ENCODE measurements at regions not wholly inside any gene's neighbourhood (a gene's known extent, or its start where the extent isn't known, plus 50 kb on each side); places are given as distances from the start of the nearest gene placed in this dataset.

- no peak for TF ChIP-seq CTCF (IDR thresholded peaks at IDR 0.05; ENCODE audit: low read depth, low read length)
- DNase-seq (ENCODE audit: low read depth in 1 of 2, low spot score in 1 of 2) = no peak
- no peak overlapping the region for H3K27ac ChIP-seq
- H3K4me1 ChIP-seq (ENCODE audit: low read depth) = no peaks in the 10 kb centered on the region
- no peak overlapping the region for H3K4me3 ChIP-seq
- H3K9me3 ChIP-seq (ENCODE audit: low read depth) = no peaks in the 10 kb centered on the region
- peaks cover 64% of the 10 kb centered on the region for H3K27me3 ChIP-seq
- H3K36me3 ChIP-seq = no peaks in the 10 kb centered on the region
These were observed 58.8 kb upstream of the FBRSL1 start for GRCh38 chr12:132430838-132431774.

GRCh38 chr12:132429946-132430643 is 59.9 kb upstream of the FBRSL1 start:
- no peak for TF ChIP-seq CTCF (IDR thresholded peaks at IDR 0.05; ENCODE audit: low read depth, low read length)
- H3K4me1 ChIP-seq (ENCODE audit: low read depth) = no peaks in the 10 kb centered on the region
- no peak overlapping the region for H3K4me3 ChIP-seq
- H3K27me3 ChIP-seq = peaks cover 74% of the 10 kb centered on the region
- H3K9me3 ChIP-seq (ENCODE audit: low read depth) = no peaks in the 10 kb centered on the region
- H3K36me3 ChIP-seq = no peaks in the 10 kb centered on the region
- H3K27ac ChIP-seq = no peak overlapping the region
- no peak for DNase-seq (ENCODE audit: low read depth in 1 of 2, low spot score in 1 of 2)

GRCh38 chr12:132429602-132429945 is 60.4 kb upstream of the FBRSL1 start:
- H3K36me3 ChIP-seq = no peaks in the 10 kb centered on the region
- H3K4me1 ChIP-seq (ENCODE audit: low read depth) = no peaks in the 10 kb centered on the region
- no peak for TF ChIP-seq CTCF (IDR thresholded peaks at IDR 0.05; ENCODE audit: low read depth, low read length)
- H3K27me3 ChIP-seq = peaks cover 74% of the 10 kb centered on the region
- H3K4me3 ChIP-seq = no peak overlapping the region
- peak; percentile 31 to 42 for DNase-seq (ENCODE audit: low read depth in 1 of 2, low spot score in 1 of 2)
- H3K9me3 ChIP-seq (ENCODE audit: low read depth) = no peaks in the 10 kb centered on the region
- H3K27ac ChIP-seq = no peak overlapping the region

GRCh38 chr12:132428936-132429601 is 60.9 kb upstream of the FBRSL1 start:
- no peaks in the 10 kb centered on the region for H3K4me1 ChIP-seq (ENCODE audit: low read depth)
- H3K4me3 ChIP-seq = no peak overlapping the region
- TF ChIP-seq CTCF (IDR thresholded peaks at IDR 0.05; ENCODE audit: low read depth, low read length) = no peak
- no peaks in the 10 kb centered on the region for H3K36me3 ChIP-seq
- DNase-seq (ENCODE audit: low read depth in 1 of 2, low spot score in 1 of 2) = no peak
- no peaks in the 10 kb centered on the region for H3K9me3 ChIP-seq (ENCODE audit: low read depth)
- H3K27ac ChIP-seq = no peak overlapping the region
- peaks cover 76% of the 10 kb centered on the region for H3K27me3 ChIP-seq

GRCh38 chr12:132427999-132428935 is 61.7 kb upstream of the FBRSL1 start:
- peaks cover 74% of the 10 kb centered on the region for H3K27me3 ChIP-seq
- no peak overlapping the region for H3K27ac ChIP-seq
- no peaks in the 10 kb centered on the region for H3K4me1 ChIP-seq (ENCODE audit: low read depth)
- H3K9me3 ChIP-seq (ENCODE audit: low read depth) = no peaks in the 10 kb centered on the region
- no peak overlapping the region for H3K4me3 ChIP-seq
- no peak for DNase-seq (ENCODE audit: low read depth in 1 of 2, low spot score in 1 of 2)
- no peaks in the 10 kb centered on the region for H3K36me3 ChIP-seq
- TF ChIP-seq CTCF (IDR thresholded peaks at IDR 0.05; ENCODE audit: low read depth, low read length) = no peak

Measured in cardiac muscle cell (in vitro differentiated cells and primary cell).